SJCRH30 (cell line): ENCODE measurements at regions not wholly inside any gene's neighbourhood (a gene's known extent, or its start where the extent isn't known, plus 50 kb on each side); places are given as distances from the start of the nearest gene placed in this dataset.
"Not testable (repeated sequence)": the region's sequence is repeated elsewhere in the genome, so short reads cannot be mapped to it uniquely, and the experiment has no call there.

Source experiments
- DNase-seq, 2 experiments: peaks; one replicate each; pipeline ENCODE4 v3.0.0-alpha.2; 2015 to 2020
- H3K27ac ChIP-seq: fragments of 250-450 bp; sonication (Bioruptor Pico); 2 replicates; pipeline ENCODE4 v1.5.1; 2020; ENCODE audit warnings: mild to moderate bottlenecking, moderate library complexity
- H3K27me3 ChIP-seq: fragments of 250-450 bp; sonication (Bioruptor Pico); 2 replicates; pipeline ENCODE4 v1.5.1; 2020; ENCODE audit warnings: mild to moderate bottlenecking, moderate library complexity
- H3K36me3 ChIP-seq: fragments of 250-450 bp; sonication (Bioruptor Pico); 2 replicates; pipeline ENCODE4 v1.5.1; 2020; ENCODE audit warnings: mild to moderate bottlenecking, moderate library complexity
- H3K4me1 ChIP-seq: fragments of 250-450 bp; sonication (Bioruptor Pico); 2 replicates; pipeline ENCODE4 v1.5.1; 2020; ENCODE audit warnings: mild to moderate bottlenecking, moderate library complexity
- H3K4me3 ChIP-seq: fragments of 250-450 bp; sonication (Bioruptor Pico); 2 replicates; pipeline ENCODE4 v1.5.1; 2020; ENCODE audit warnings: mild to moderate bottlenecking, moderate library complexity
- H3K9me3 ChIP-seq: fragments of 250-450 bp; sonication (Bioruptor Pico); replicated peaks from 2 replicates; pipeline ENCODE4 v1.5.1; 2020; ENCODE audit warnings: mild to moderate bottlenecking, moderate library complexity

DNA sequence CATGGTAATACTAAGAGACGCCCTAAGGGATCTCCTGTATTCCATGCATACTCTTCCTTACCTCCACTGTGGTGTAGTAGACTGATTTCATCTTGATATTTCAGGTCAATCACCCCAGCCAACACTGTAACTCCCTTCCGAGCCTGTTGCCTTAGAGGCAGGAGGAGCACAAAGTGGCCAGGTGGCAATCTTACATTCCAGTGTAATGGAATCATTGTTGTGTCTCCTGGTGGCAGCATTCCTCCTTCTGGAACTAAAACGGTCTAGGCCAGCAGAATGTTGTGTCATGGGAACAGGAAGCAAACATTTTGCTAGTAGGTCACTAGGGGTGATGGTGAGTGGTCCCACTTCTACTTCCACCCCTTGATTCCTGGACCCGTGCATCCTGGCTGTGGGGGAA, 405.7 kb upstream of the SLC10A2 start:
- Histone ChIP-seq H3K9me3 (no peaks in the 10 kb centered on the region), H3K27ac (no peak overlapping the region), H3K4me1 (no peaks in the 10 kb centered on the region), H3K27me3 (no peaks in the 10 kb centered on the region), H3K4me3 (no peak overlapping the region), H3K36me3 (no peaks in the 10 kb centered on the region)
- no peak for DNase-seq

DNA sequence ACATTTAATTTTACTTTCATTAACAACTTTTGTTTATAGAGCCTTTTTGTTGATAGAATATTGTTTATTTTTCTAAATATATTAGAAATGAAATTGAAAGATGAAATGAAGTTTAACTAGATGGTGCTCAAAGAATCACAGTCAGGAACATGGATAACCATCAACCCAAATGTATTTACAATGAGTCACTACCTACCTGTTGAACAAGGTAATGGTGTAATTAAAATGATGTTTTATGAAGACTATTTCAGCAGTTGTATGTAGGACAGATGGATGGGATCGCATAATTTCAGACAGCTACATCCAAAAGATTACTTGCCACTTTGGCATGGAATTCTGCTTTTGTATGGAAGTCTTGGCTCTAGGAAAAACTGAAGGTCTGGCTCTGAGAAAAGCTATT, 403.6 kb upstream of the SLC10A2 start:
- no peaks in the 10 kb centered on the region for H3K36me3 ChIP-seq
- H3K27ac ChIP-seq = no peak overlapping the region
- H3K9me3 ChIP-seq = no peaks in the 10 kb centered on the region
- no peak overlapping the region for H3K4me3 ChIP-seq
- no peak for DNase-seq
- no peaks in the 10 kb centered on the region for H3K4me1 ChIP-seq
- no peaks in the 10 kb centered on the region for H3K27me3 ChIP-seq

DNA sequence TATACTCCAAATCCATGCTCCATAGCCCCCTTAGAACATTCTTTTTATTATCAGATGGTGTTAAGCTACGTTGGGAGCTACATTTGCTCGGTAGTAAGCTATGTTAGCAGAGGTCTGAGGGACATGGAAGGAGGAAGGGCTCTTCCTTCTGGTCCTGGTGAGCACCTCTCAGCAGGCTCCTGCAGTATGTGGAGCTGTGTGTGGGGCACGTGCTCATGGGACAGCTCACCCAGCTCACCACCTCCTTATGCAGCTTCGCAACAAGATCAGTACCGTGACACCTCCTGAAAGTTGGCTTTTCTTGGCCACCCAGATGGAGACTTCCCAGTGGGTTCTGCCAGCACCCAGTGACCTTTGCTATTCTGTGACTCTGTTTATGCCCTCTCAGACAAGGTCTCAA, 400.5 kb upstream of the SLC10A2 start:
- Histone ChIP-seq H3K27ac (no peak overlapping the region), H3K4me1 (no peaks in the 10 kb centered on the region), H3K36me3 (no peaks in the 10 kb centered on the region), H3K4me3 (no peak overlapping the region), H3K27me3 (no peaks in the 10 kb centered on the region), H3K9me3 (no peaks in the 10 kb centered on the region)
- no peak for DNase-seq

DNA sequence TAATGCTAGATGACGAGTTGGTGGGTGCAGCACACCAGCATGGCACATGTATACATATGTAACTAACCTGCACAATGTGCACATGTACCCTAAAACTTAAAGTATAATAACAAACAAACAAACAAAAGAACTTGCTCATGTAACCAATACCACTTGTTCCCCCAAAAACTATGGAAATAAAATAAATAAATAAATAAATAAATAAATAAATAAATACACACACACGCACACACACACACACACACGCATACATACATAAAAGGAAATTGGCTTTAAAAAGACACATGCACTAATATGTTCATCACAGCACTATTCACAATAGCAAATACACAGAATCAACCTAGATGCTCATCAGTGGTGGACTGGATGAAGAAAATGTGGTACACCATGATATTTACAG, 394.0 kb upstream of the SLC10A2 start:
- H3K36me3 ChIP-seq, H3K27me3 ChIP-seq, H3K9me3 ChIP-seq, H3K4me1 ChIP-seq, DNase-seq, H3K4me3 ChIP-seq, H3K27ac ChIP-seq: not testable (repeated sequence)

DNA sequence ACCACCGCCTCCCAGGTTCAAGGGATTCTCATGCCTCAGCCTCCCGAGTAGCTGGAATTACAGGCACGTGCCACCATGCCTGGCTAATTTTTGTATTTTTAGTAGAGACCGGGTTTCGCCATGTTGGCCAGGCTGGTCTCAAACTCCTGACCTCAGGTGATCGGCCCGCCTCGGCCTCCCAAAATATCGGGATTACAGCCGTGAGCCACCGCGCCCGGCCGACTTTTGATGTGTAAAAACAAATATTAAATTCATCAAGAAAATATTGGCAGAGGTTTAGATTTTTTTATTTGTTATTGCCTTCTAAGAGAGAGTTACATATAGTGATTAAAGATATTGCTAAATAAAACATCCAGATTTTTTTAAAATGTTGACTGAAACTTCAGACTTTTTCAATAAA, 390.8 kb upstream of the SLC10A2 start:
- not testable (repeated sequence) for H3K36me3 ChIP-seq, H3K4me3 ChIP-seq, H3K27me3 ChIP-seq, H3K4me1 ChIP-seq, H3K27ac ChIP-seq, DNase-seq, H3K9me3 ChIP-seq

DNA sequence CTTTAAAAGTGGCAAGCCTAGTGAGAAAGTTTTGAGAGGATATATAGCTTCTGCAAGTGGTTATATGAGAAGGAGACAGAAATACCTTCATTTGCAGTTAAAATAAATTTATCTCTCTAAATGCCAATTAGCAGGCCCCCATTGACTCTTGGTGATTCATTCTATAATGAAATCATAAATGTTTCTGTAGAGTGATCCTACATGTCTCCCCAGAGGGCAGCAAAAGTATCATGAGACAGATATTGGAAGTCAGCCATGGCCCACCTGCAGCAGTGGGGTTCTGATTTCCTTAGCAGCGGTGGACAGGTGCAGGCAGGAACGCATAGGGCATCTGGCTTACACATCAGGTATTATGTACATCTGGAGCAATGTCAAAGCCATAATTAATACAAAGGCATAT, 385.4 kb upstream of the SLC10A2 start:
- no peaks in the 10 kb centered on the region for H3K36me3 ChIP-seq
- no peaks in the 10 kb centered on the region for H3K9me3 ChIP-seq
- no peaks in the 10 kb centered on the region for H3K4me1 ChIP-seq
- H3K27ac ChIP-seq = no peak overlapping the region
- H3K27me3 ChIP-seq = no peaks in the 10 kb centered on the region
- H3K4me3 ChIP-seq = no peak overlapping the region
- DNase-seq = no peak

DNA sequence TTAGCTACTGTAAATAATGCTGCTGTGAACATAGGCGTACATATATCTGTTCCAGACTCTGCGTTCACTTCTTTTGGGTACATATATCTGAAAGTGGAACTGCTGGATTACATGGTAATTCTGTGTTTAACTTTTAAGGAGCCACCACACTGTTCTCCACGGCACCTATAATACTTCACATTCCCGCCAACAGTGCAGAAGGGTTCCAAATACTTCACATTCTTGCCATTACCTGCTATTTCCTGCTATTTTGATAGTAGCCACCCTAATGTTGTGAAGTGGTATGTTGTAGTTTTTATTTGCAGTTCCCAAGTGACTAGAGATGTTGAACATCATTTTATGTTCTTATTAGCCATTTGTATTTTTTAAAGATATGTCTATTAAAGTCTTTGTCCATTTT, 377.4 kb upstream of the SLC10A2 start:
- no peak for DNase-seq
- no peaks in the 10 kb centered on the region for H3K9me3 ChIP-seq
- no peaks in the 10 kb centered on the region for H3K36me3 ChIP-seq
- H3K27ac ChIP-seq = no peak overlapping the region
- H3K27me3 ChIP-seq = no peaks in the 10 kb centered on the region
- H3K4me1 ChIP-seq = no peaks in the 10 kb centered on the region
- H3K4me3 ChIP-seq = no peak overlapping the region

DNA sequence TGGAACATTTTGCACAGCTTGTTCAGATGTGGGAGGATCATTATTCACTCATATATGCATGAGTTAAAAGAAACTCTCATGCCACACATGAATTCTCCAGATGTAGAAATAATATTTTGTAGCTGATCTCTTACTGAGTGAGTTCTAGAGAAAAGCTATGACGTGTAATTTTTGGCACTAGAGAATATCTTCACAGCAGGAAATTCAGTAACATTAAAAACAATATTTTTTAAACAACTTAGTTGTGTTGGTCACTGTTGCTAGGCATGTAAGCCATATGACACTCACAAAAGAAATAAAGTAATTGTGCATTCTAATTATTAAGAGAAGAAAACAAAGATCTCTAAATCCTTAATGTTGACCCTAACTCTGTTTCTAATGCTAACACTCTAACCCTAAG, 371.4 kb upstream of the SLC10A2 start:
- Histone ChIP-seq H3K4me3 (no peak overlapping the region), H3K27ac (no peak overlapping the region)

DNA sequence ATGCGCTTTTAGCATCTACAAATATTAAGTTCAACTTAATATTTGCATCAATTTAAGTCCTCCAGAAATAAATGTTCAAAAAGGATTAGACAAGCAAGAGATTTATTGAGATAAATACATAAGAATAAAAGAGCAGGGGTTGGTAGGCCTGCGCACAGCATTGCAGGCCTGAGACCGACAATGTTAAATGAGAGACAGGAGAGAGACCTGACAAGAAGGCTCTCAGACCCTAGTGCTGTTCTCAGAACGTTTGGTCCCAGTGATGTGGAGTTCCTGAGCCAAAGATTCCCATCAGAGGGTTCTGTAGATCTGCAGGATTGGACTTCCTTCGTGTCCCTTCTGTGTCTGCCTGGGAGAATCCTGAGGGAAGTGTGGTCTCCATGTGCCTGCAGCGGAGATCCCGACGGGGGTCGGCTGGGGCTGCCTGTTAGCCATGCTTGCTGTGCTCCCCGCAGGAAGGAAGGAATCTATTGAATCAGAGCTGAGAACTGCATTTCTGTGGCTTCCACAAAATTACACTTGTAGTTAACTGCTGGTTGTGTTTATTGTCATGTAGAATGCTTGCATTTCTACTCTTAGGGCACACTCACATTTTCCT, 369.9 kb upstream of the SLC10A2 start:
- H3K4me3 ChIP-seq = no peak overlapping the region
- no peak for DNase-seq
- no peaks in the 10 kb centered on the region for H3K27me3 ChIP-seq
- H3K36me3 ChIP-seq = no peaks in the 10 kb centered on the region
- H3K27ac ChIP-seq = no peak overlapping the region
- H3K4me1 ChIP-seq = peaks cover 32% of the 10 kb centered on the region
- H3K9me3 ChIP-seq = no peaks in the 10 kb centered on the region

More for the DNA sequence above, 371.4 kb upstream of the SLC10A2 start:
- Histone ChIP-seq H3K36me3 (no peaks in the 10 kb centered on the region), H3K9me3 (no peaks in the 10 kb centered on the region), H3K4me1 (peaks cover 19% of the 10 kb centered on the region), H3K27me3 (no peaks in the 10 kb centered on the region)
- DNase-seq = no peak

DNA sequence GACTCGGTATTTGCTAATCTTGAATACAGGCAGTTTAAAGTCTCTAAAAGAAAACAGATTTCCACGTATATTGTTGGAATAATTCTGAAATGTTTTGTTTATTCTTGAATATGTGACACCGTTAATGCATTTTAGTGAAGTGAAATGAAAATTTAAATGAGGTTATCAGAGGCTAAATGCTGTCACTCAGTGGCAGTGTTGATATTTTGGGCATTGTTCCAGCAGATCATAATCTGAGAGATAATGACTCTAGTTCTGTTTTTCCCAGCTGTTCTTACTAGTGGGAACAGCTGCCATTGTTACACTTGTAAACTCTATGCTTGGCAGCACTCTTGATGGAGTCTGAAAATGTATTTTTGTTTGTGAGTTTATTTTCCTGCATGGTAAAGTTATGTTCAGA, 365.6 kb upstream of the SLC10A2 start:
- Histone ChIP-seq H3K36me3 (no peaks in the 10 kb centered on the region), H3K27me3 (no peaks in the 10 kb centered on the region), H3K9me3 (no peaks in the 10 kb centered on the region), H3K4me3 (no peak overlapping the region), H3K27ac (peak overlapping the region; percentile 48), H3K4me1 (peaks cover 32% of the 10 kb centered on the region)
- DNase-seq = peak; percentile 31 to 77

DNA sequence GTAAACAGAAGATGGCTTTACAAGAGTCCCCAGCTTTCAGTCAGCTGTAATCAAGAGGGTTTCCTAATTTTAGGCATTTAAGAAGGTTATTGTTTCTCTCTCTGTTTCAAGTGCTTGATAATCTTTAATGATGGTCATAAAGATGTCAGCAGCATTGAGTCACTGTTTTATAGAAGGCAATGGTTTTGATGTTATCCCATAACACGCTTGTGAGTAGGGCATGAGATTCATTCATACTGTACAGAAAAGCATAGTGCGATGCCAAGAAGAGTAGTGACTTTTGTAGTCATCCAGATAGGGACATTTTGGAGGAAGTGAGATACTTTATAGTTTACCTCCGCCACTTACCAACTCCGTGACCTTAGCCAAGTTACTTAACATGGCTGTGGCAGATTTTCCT, 364.2 kb upstream of the SLC10A2 start:
- H3K27ac ChIP-seq = no peak overlapping the region
- H3K36me3 ChIP-seq = no peaks in the 10 kb centered on the region
- no peak overlapping the region for H3K4me3 ChIP-seq
- H3K27me3 ChIP-seq = no peaks in the 10 kb centered on the region
- peaks cover 32% of the 10 kb centered on the region for H3K4me1 ChIP-seq
- no peak for DNase-seq
- H3K9me3 ChIP-seq = no peaks in the 10 kb centered on the region

DNA sequence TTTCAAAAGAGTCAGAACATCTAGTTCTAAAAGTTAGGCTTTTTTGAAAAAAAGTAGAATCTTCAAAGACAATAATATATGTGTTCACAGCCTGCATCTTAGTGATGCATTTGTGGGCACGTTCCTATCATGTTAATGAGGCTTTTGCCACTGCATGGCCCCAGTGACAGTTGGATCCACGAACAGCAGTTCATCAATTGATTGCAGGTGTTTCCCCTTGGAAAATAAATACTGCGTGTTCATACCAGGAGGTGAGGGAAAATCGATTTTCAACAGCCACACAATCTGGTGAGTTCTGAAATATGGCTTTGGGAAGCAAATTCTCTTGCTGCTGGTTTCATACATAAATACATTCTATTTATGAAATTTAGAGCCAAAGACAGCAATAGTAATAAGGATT, 343.8 kb upstream of the SLC10A2 start:
- Histone ChIP-seq H3K9me3 (no peaks in the 10 kb centered on the region), H3K4me1 (no peaks in the 10 kb centered on the region), H3K27ac (no peak overlapping the region), H3K4me3 (no peak overlapping the region), H3K36me3 (no peaks in the 10 kb centered on the region), H3K27me3 (no peaks in the 10 kb centered on the region)
- DNase-seq = no peak

DNA sequence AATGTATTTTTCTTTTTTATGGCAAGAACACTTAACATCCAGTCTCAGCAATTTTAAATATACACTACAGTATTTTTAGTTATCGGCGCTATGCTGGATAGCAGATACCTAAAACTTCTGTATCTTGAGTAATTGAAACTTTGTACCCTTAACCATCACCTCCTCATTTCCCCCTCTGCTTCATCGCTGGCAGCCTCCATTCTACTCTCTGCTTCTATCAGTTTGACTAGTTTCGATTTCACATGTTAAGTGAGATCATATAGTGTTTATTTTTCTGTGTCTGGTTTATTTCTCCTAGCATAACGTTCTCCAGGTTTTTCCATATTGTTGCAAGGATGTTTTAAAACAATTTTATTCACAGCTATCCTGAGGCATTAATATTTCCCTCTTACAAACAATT, 340.8 kb upstream of the SLC10A2 start:
- Histone ChIP-seq H3K9me3 (no peaks in the 10 kb centered on the region), H3K36me3 (no peaks in the 10 kb centered on the region), H3K4me1 (no peaks in the 10 kb centered on the region), H3K27me3 (no peaks in the 10 kb centered on the region), H3K27ac (no peak overlapping the region), H3K4me3 (no peak overlapping the region)
- no peak for DNase-seq

DNA sequence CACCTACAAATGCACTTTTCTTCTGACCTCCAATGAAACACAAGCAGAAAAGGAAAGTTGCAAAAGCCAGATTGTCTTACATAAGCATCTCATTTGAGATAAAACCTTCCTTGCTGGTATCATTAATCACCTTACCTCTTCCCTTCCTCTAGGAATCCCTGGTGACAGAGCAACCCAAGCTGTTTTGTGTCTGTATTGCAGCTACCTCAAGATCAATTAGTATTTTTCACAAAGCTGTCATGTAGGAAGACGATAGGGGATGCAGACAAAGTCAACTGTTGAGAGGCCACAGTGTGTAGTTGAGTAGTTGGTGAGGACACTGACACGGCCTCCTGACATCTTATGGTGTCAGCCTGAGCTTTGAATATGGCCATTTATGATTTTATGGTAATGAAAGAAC, 339.1 kb upstream of the SLC10A2 start:
- H3K9me3 ChIP-seq = no peaks in the 10 kb centered on the region
- no peak for DNase-seq
- no peak overlapping the region for H3K27ac ChIP-seq
- no peaks in the 10 kb centered on the region for H3K36me3 ChIP-seq
- no peak overlapping the region for H3K4me3 ChIP-seq
- H3K27me3 ChIP-seq = no peaks in the 10 kb centered on the region
- H3K4me1 ChIP-seq = no peaks in the 10 kb centered on the region

DNA sequence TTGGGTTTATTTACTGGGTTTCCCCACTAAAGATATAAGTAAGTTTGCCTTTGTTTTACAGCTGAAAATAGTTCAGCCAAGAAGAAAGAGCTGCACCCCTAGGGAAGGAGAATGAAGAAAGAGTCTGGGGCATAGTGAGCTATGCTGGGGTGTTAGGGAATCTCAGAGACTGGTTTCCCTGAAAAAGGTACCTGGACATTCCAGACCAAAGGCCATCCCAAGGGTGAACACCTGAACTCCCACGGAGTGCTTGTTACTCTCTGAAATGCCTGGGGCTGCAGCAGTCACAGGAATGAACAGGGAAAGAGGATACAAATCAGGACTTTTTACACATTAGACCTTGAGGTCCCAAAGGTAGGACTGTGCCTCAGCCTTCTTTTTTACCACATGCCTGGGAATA, 337.6 kb upstream of the SLC10A2 start:
- no peaks in the 10 kb centered on the region for H3K9me3 ChIP-seq
- no peak overlapping the region for H3K4me3 ChIP-seq
- H3K4me1 ChIP-seq = no peaks in the 10 kb centered on the region
- H3K27ac ChIP-seq = no peak overlapping the region
- H3K36me3 ChIP-seq = no peaks in the 10 kb centered on the region
- no peak for DNase-seq
- H3K27me3 ChIP-seq = no peaks in the 10 kb centered on the region

DNA sequence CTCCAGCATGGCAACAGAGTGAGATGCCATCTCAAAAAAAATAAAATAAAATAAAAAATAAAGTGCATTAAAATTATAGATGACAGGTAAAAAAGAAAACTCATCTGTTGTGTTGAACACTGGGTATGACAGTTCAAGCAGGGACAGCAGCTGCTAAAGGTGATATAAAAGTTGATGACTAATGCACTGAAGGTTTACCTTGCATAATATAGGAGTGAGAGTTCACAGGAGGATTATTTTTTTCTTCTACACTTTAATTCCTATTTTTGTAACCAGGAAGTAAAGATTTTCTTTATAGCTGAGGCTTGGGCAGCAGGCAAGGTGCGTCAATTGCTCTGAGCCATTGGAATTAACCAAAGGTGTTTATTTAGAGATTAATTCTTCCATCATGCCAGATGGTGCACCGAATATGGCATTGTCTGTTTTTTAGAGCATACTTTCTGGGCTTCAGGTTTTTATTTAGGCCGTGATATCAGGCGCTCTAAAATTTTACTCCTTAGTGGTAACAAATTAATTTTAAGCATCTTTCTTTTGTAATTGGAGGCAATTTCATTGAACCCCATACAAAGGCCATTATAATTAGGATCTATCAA, 337.0 kb upstream of the SLC10A2 start:
- H3K4me3 ChIP-seq = no peak overlapping the region
- DNase-seq = no peak
- no peaks in the 10 kb centered on the region for H3K36me3 ChIP-seq
- H3K27me3 ChIP-seq = no peaks in the 10 kb centered on the region
- no peaks in the 10 kb centered on the region for H3K9me3 ChIP-seq
- H3K27ac ChIP-seq = no peak overlapping the region
- no peaks in the 10 kb centered on the region for H3K4me1 ChIP-seq
